ENCODE measurements at regions not wholly inside any gene's neighbourhood (a gene's known extent, or its start where the extent isn't known, plus 50 kb on each side); places are given as distances from the start of the nearest gene placed in this dataset.

DNA sequence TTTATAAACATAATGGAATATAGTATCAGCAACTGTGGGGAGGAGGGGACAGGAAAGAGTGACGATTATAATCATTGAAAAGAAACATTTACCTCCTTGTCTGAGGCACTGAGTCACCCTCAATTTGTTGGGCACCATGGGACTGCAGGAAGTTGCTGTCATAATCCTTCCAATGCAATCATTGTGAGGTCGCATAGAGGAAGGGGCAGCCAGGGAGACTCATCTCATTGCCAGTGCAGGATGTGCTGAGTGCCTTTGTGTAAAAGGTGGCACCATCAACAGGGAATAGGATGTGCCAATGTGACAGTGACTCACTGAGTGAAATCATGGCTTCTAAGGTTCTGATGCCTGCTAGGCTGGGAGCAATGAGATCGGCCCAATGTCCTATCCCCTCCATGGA is 300.4 kb upstream of the ADAMTS9 start:
- TF ChIP-seq POLR2AphosphoS5 (IDR thresholded peaks at IDR 0.05; ENCODE audit: borderline replicate concordance, low read depth, low read length) (no peak), EZH2 (IDR thresholded peaks at IDR 0.05) (no peak)

Measured in SK-N-MC (cell line).